ENCODE measurements at regions not wholly inside any gene's neighbourhood (a gene's known extent, or its start where the extent isn't known, plus 50 kb on each side); places are given as distances from the start of the nearest gene placed in this dataset.

GRCh38 chr9:79809931-79810330, 238.2 kb downstream of the TLE4 start:
- TF ChIP-seq REST (IDR thresholded peaks at IDR 0.05; ENCODE audit: insufficient read depth in 1 of 2, low read depth in 2 of 2, low read length in 2 of 2) (no peak), SIN3A (IDR thresholded peaks at IDR 0.05; ENCODE audit: borderline replicate concordance, insufficient read depth, low read length) (no peak), POLR2AphosphoS5 (IDR thresholded peaks at IDR 0.05; ENCODE audit: low read depth, low read length) (no peak), TAF1 (IDR thresholded peaks at IDR 0.05; ENCODE audit: borderline replicate concordance, insufficient read depth, low read length) (no peak), FOXP2 (optimal IDR thresholded peaks at IDR 0.05; ENCODE audit: borderline replicate concordance, extremely low read depth, extremely low read length, insufficient read depth) (no peak)

GRCh38 chr9:79809316-79809876, 237.6 kb downstream of the TLE4 start:
- TF ChIP-seq FOXP2 (optimal IDR thresholded peaks at IDR 0.05; ENCODE audit: borderline replicate concordance, extremely low read depth, extremely low read length, insufficient read depth) (no peak), TAF1 (IDR thresholded peaks at IDR 0.05; ENCODE audit: borderline replicate concordance, insufficient read depth, low read length) (no peak)

GRCh38 chr9:79807971-79808370, 236.2 kb downstream of the TLE4 start:
- TF ChIP-seq REST (IDR thresholded peaks at IDR 0.05; ENCODE audit: insufficient read depth in 1 of 2, low read depth in 2 of 2, low read length in 2 of 2) (no peak), FOXP2 (optimal IDR thresholded peaks at IDR 0.05; ENCODE audit: borderline replicate concordance, extremely low read depth, extremely low read length, insufficient read depth) (no peak), POLR2AphosphoS5 (IDR thresholded peaks at IDR 0.05; ENCODE audit: low read depth, low read length) (no peak), TAF1 (IDR thresholded peaks at IDR 0.05; ENCODE audit: borderline replicate concordance, insufficient read depth, low read length) (no peak), SIN3A (IDR thresholded peaks at IDR 0.05; ENCODE audit: borderline replicate concordance, insufficient read depth, low read length) (no peak)

GRCh38 chr9:79806086-79806485, 234.3 kb downstream of the TLE4 start:
- TF ChIP-seq TAF1 (IDR thresholded peaks at IDR 0.05; ENCODE audit: borderline replicate concordance, insufficient read depth, low read length) (no peak), REST (IDR thresholded peaks at IDR 0.05; ENCODE audit: insufficient read depth in 1 of 2, low read depth in 2 of 2, low read length in 2 of 2) (no peak), SIN3A (IDR thresholded peaks at IDR 0.05; ENCODE audit: borderline replicate concordance, insufficient read depth, low read length) (no peak), POLR2AphosphoS5 (IDR thresholded peaks at IDR 0.05; ENCODE audit: low read depth, low read length) (no peak), FOXP2 (optimal IDR thresholded peaks at IDR 0.05; ENCODE audit: borderline replicate concordance, extremely low read depth, extremely low read length, insufficient read depth) (no peak)

GRCh38 chr9:79801459-79801858, 229.7 kb downstream of the TLE4 start:
- TF ChIP-seq POLR2AphosphoS5 (IDR thresholded peaks at IDR 0.05; ENCODE audit: low read depth, low read length) (no peak), TAF1 (IDR thresholded peaks at IDR 0.05; ENCODE audit: borderline replicate concordance, insufficient read depth, low read length) (no peak), REST (IDR thresholded peaks at IDR 0.05; ENCODE audit: insufficient read depth in 1 of 2, low read depth in 2 of 2, low read length in 2 of 2) (no peak), SIN3A (IDR thresholded peaks at IDR 0.05; ENCODE audit: borderline replicate concordance, insufficient read depth, low read length) (no peak), FOXP2 (optimal IDR thresholded peaks at IDR 0.05; ENCODE audit: borderline replicate concordance, extremely low read depth, extremely low read length, insufficient read depth) (no peak)
